Esophagus mucosa (tissue), 1 donor: ENCODE measurements at regions not wholly inside any gene's neighbourhood (a gene's known extent, or its start where the extent isn't known, plus 50 kb on each side); places are given as distances from the start of the nearest gene placed in this dataset.

Source experiments
- ATAC-seq: fragments of 200-7000 bp; cut with Tn5 transposase; one replicate; pipeline ENCODE4 v1.9.1; 2020
- donor health status: DM: yes; HTN: yes; CAD: no.

DNA sequence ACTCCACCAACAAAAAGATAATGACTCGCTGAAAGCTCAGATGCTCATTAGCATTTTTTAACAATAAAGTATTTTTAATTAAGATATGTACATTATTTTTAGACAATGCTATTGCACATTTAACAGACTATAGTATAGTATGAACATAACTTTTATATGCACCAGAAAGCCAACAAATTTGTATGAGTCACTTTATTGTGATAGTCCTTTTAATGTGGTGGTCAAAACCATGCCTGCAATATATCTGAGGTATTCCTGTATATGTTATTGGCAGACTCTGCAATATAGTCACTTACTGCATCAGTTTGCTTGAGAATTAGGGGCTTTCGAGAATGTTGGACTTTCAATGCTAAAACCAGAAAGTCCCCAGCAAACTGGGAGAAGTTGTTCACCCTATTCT is 51.7 kb upstream of the CCDC196 start:
- ATAC-seq, result no peak

DNA sequence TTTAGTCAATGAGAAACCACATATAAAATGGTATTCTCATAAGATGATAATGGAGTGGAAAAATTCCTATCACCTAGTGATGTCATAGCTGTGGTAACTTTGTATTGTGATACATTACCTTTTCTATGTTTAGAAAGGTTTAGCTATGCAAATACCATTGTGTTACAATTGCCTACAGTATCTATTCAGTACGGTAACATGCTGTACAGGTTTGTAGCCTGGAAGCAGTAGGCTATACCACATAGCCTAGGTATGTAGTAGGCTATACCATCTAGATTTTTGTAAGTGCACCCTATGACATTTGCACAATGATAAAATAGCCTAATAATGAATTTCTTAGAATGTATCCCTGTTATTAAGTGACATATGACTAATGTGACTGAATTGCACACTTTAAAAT is 50.5 kb upstream of the CCDC196 start:
- ATAC-seq, result no peak
